Vagina (tissue), 2 donors: ENCODE measurements at regions not wholly inside any gene's neighbourhood (a gene's known extent, or its start where the extent isn't known, plus 50 kb on each side); places are given as distances from the start of the nearest gene placed in this dataset.

Experiments
- POLR2A ChIP-seq, 2 donors: fragments of 450-650 bp; IDR thresholded peaks; one replicate each; pipeline ENCODE4 v1.6.1; 2017; ENCODE audit warnings: antibody characterized with exemption in 2 of 2, mild to moderate bottlenecking in 2 of 2, moderate library complexity in 2 of 2
- POLR2AphosphoS5 ChIP-seq, 2 donors: sonication (generic); formaldehyde crosslinking; IDR thresholded peaks; one replicate each; pipeline ENCODE4 v1.9.0; 2017; ENCODE audit warnings: antibody characterized with exemption in 2 of 2, mild to moderate bottlenecking in 2 of 2, low read depth in 1 of 2; ENCODE audit not compliant: insufficient read depth in 1 of 2
- TF ChIP-seq, protein P1 (sequence below), 3 experiments: fragments of 450-650 bp in 2 of 3; fragments of 200-600 bp in 1 of 3; sonication (generic) in 1 of 3; IDR thresholded peaks; one replicate each; pipeline ENCODE4 v1.5.1; 2017 to 2019; ENCODE audit warnings: antibody characterized with exemption in 3 of 3, mild to moderate bottlenecking in 2 of 3, moderate library complexity in 2 of 3

DNA sequence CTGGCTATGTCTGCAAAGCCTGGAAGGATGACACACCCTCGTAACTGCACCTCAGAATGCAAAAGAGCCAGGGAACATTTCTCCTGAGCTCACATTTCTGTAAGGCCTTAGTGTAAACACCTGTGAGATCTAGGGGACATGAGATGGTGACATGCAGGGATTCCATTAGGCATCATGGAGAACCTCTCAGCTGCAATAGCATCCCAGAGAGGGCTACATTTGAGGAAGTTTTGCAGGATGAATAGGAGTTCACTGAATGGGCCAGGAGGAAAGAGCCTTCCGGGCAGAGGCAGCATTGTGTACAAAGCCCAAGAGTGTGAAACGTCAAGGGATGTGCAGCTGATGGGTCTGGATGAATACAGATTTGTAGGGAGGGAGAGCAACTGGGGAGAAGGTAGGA is 223.0 kb upstream of the RPL38 start:
- TF ChIP-seq, protein P1, sequence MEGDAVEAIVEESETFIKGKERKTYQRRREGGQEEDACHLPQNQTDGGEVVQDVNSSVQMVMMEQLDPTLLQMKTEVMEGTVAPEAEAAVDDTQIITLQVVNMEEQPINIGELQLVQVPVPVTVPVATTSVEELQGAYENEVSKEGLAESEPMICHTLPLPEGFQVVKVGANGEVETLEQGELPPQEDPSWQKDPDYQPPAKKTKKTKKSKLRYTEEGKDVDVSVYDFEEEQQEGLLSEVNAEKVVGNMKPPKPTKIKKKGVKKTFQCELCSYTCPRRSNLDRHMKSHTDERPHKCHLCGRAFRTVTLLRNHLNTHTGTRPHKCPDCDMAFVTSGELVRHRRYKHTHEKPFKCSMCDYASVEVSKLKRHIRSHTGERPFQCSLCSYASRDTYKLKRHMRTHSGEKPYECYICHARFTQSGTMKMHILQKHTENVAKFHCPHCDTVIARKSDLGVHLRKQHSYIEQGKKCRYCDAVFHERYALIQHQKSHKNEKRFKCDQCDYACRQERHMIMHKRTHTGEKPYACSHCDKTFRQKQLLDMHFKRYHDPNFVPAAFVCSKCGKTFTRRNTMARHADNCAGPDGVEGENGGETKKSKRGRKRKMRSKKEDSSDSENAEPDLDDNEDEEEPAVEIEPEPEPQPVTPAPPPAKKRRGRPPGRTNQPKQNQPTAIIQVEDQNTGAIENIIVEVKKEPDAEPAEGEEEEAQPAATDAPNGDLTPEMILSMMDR (IDR thresholded peaks at IDR 0.05): no peak
- TF ChIP-seq POLR2A (IDR thresholded peaks at IDR 0.05) (no peak), POLR2AphosphoS5 (IDR thresholded peaks at IDR 0.05; ENCODE audit: insufficient read depth in 1 of 2, low read depth in 1 of 2) (no peak)
